ENCODE measurements at regions not wholly inside any gene's neighbourhood (a gene's known extent, or its start where the extent isn't known, plus 50 kb on each side); places are given as distances from the start of the nearest gene placed in this dataset.

DNA sequence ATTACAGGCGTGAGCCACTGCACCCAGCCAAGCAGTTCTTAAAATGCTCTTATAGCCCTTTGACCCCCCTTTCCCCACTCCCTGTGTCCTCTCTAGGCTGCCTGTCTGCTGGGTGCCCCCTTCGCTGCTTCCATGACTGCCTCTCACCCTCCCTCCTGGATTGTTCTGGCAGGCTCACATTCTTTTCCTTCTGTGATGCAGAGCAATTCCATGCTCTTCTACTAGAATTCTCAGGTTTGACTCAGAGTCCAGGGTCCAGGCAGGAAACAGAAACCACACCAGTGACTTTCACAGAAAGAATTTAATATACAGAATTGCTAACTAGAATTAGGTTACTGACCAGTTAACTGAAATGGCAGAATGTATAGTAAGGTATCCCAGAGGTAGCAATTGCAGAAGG, 244.8 kb downstream of the BAMBI start:
- in situ Hi-C loops (cut with HindIII; ENCODE audit: low sequenced_read_pairs) = no loop called here

DNA sequence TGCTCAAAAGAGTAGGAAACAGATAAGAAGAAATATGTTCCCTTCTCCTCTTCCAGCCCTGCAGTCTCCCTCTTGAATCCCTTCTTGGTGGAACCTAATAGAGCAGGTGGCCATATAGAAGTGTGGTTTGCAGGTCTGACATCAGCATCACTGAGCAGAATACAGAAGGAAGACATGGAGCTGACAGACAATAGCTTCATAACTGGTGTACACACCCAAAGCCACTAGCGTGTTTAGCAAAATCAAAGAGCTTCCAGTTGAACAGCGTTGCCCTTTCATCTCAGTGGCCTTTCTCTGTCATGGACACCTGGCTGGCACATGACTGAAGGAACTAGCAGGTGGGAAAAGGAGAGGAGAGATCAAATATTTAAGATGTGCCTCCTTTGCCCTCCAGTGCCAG, 245.5 kb downstream of the BAMBI start:
- in situ Hi-C loops (cut with HindIII; ENCODE audit: low sequenced_read_pairs) = no loop called here

DNA sequence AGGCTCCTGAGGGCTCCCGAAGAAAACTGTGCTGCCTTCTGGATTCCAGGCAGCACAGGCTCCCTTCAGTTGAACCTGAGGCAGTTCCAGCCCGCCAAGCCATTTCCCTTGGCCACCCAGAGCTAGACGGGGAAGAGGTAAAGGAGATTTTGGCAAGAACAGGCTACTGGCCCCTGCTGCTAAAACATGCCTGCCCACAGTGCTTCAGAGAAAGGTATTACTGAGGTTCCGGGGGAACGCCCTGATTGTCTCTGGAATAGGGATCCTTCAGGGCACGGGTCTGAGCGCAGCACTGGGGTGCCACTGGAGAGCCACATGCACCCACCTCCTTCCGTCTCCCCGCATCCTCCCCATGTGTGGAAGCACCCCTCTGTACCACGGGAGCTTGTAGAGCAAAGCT, 247.4 kb downstream of the BAMBI start:
- in situ Hi-C loops (cut with HindIII; ENCODE audit: low sequenced_read_pairs) = no loop called here

DNA sequence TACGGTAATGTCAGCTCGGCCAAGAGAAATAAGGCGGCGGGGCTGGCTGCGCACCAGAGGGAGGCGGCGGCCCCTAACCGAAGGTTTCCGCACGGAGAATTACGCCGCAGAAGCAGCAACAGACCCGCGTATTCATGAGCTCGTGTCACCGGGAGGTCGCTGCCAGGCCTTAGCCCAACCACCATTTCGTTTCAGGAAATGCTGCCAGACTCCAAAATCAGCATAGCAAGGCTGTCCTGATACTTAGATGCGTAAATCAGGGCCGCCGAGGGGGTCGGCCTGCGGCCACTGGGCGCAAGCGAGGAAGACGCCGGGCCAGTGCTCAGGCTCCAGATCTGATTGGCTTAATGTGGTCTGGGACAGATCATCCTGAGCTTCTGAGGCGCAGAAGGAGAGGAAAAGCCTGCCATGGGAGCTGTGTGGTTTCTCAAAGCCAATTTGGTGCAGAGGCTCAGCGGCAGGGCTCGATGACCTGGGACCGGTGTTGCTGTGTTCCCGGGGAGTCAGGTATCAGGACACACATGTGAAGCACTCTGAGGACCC, 247.9 kb downstream of the BAMBI start:
- in situ Hi-C loops (cut with HindIII; ENCODE audit: low sequenced_read_pairs) = no loop called here

DNA sequence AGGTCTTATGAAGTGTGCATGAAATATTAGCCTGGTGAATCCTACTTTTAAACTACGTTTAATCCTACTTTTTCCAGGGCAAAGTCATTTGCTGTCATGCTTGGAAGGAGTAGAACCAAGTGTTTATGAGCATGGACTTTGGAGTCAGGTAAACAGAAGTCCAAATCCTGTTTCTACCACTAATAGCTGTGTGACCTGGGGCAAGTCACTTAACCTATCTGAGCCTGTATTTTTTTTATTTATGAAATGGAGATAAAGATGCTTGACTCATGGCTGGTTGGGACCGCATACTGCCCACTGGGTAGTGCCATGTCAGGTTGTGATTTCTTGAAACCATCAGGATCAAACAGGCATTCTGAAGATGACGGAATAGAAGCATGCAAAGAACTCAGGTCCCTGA, 249.6 kb downstream of the BAMBI start:
- in situ Hi-C loops (cut with HindIII; ENCODE audit: low sequenced_read_pairs) = no loop called here

DNA sequence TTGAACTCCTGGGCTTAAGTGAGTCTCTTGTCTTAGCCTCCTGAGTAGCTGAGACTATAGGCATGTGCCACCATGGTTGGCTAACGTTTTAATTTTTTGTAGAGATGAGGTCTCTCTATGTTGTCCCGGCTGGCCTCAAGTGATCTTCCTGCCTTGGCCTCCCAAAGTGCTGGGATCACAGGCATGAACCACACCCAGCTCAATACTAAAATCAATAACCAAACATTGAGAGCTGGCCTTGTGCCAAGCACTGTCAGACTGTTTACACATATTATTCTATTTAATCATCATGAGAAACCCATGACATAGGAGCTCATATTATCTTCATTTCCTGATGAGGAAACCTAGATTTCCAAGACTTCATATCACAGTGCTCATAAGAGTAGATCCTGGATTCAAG, 251.2 kb downstream of the BAMBI start:
- in situ Hi-C loops (cut with HindIII; ENCODE audit: low sequenced_read_pairs) = no loop called here

DNA sequence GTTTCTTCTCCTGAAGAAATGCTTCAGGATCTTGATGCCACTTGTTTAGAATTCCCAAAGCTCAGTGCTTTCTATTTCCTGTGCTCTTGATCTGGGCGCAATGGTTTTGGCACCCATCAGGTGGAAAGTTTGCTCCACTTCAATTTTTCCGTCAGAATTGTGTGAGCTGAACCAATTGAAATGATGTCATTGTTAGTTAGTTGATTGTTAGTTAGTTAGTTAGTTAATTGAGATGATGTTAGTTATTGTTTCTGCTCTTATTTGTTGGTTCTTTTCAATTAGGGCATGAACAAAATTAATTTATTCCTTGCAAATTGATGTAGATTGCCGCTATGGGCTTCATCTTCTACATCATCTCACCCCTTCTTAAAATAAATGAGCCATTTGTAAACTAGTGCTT, 252.6 kb downstream of the BAMBI start:
- in situ Hi-C loops (cut with HindIII; ENCODE audit: low sequenced_read_pairs) = no loop called here

DNA sequence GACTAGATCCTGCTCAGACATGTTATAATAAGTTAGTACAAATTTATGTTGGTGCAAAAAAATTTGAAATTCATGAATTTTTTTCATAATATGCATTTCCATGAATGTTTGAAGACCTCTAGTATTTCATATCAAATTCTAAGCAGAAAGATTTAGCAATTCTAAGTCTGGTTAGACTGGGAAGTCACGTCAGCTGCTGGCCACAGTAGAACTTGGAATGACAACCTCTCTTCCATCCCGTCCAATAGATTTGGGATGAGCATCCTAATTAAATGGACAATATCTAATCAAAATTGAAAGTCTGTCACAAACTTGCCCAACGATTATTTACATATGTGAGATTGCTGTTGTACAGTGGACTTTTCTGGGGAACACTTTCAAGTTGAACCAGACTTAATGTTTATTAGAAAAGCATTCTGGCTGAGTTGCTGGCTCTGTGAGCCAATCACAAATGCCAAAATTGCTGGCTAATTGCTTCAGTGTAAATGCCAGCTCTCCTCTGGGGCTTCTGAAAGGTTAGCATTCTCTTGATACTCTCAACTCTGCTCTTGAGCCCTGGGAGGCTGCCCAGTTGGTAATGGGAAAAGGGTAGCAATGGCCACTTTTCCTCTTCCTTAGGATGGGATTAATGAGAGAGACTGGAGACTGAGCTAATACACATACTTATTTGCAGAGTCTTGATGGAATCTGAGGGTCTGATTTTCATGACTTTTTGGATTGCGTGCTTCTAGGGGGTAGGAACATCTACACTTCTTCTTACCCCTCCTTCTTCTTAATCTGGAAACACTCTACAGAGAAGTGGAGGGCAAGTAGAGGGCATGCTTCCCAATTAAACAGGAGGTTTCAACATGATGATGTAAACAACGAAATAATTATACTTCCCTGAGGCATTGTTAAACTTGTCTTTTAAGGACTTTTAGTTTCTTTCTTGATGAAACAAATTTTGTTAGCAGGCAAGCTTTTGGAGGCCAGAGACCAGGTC, 253.5 kb downstream of the BAMBI start:
- in situ Hi-C loops (cut with HindIII; ENCODE audit: low sequenced_read_pairs) = no loop called here

DNA sequence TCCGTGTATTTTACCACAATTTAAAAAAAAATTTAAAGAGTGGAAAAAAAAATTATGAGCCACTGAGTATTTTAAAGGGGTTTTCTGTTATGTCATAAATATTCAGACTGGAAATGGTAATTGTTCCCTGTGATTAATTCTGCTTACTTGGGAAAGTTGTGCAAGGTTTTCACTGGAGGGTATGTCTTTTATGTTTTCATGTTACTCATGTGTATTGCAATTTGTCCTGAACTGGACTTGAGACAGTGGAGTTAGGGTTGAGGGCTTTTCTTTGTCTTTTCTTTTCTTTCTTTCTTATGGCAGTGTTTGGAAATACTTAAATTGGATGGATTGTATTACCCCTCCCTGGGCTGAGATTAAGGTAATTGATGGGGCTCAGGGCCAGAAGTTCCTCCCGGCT, 257.7 kb downstream of the BAMBI start:
- in situ Hi-C loops (cut with HindIII; ENCODE audit: low sequenced_read_pairs) = no loop called here

DNA sequence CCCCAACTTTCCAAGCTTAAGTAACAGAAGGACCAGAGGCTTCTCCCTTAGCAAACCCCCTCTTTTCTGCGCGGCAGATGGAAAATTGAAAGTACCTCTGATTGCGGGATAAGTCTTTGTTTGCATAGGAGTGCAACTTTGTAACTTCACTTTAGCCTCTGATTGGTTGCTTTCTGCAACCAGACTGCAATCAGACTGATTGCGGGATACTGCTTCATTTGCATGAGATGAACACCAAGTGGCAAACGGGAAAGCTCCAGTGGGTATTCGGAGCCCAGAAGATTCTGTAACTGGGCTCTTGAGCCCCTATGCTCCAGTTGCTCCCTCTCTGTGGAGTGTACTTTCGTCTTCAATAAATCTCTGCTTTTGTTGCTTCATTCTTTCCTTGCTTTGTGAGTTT, 260.6 kb downstream of the BAMBI start:
- in situ Hi-C loops (cut with HindIII; ENCODE audit: low sequenced_read_pairs) = no loop called here

DNA sequence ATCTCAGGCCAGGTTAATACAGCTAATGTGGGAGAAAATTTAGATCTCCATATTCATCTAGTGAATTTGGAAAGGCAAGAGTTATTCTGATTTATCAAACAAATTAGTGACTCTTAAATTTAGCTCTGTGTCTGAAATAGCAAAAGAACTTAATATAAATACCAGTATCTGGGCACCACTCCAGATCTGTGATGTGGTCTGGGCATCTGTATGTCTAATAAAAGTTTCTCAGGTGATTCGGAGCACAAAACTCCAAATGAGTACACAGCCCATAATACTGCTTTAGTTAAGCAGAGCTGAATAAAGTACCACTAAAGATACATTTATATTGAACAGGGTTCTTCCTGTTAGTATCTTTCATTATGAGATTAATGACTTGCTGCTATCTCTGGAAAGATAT, 261.4 kb downstream of the BAMBI start:
- in situ Hi-C loops (cut with HindIII; ENCODE audit: low sequenced_read_pairs) = no loop called here

DNA sequence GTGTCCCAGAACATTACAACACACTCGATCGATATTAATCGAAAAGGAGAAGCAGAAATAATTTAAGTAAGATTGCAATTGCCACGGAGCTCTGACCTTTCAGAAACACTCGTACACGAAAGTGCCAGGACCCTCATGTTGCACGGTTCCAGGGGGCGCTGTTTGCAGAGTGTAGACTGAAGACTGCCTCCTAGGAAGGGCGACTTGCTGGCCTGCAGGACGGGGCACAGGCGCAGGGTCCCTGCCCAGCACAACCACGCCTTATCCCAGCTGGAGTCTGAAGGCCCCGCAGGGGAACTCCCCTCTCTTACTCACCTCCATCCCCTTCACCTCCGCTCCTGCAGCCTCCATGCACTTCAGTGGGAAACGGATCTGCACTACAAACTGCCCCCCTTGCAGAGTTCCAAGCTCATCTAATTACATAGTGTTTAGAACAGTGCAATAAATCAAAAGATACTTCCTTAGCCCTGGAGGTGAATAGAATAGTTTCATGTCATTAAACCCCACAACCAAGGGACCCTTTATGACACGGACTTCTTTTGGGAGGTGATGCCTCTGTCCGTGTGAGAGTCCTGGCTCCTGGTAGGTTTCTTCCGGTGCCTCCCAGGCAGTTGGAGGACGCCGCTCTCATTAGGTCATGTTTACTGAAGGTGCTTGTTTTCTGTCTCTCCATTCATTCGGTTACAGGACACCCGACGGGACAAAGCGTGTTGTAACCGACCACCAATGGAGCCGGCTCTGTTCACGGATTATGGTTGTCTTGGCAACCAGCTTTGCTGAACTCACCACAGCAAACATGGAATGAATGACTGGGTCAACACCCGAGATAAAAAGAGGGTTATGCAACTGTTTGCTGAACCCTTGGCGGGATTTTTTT, 262.2 kb downstream of the BAMBI start:
- in situ Hi-C loops (cut with HindIII; ENCODE audit: low sequenced_read_pairs) = no loop called here

DNA sequence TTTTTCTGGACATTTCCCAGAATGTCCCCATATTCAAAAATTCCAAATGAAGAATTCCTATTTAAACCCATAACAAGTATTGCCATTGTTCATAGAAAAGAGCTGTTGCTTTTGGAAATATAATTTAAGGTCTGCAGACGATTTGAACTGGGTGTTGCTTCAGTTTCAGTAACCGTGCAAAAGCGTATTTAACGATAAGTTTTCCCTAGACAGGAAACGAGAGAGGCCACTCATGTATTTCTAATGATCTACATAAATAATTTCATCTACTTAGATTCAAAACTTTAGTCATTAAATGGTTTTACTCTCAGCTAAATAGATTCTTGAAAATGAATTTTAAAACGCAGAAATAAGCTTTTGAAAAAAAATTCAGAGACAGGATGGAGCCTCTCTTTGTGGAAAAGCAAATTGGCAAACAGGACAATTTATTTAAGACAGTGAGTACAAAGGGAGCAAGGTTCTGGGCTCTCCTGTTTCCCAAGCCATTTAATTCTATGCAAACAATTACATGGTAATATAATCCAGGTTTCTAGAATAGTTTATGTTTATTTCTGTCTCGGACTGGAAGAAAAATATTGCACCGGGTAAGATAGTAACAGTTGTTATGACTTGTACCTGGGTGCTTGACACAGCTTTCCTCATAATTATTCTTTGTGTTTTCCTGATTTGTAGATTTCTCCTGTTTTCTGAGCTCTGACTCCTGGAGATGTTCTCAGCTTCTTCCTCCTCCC, 263.0 kb downstream of the BAMBI start:
- in situ Hi-C loops (cut with HindIII; ENCODE audit: low sequenced_read_pairs) = no loop called here

DNA sequence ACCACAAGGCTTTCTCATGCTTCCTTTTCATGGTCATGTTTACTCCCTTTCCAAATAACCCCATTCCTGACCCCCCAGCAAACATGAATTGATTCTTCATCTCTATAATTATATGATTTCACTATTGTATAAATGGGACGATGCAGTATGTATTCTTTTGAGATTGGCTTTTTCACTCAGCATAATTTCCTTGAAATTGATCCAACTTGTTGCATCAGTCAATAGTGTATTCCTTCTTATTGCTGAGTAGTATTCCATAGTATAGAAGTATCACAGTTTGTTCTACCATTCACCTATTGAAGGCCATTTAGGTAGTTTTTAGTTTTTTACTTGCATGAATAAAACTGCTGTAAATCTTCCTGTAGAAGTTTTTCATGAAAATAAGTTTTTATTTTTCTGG, 264.7 kb downstream of the BAMBI start:
- in situ Hi-C loops (cut with HindIII; ENCODE audit: low sequenced_read_pairs) = no loop called here

DNA sequence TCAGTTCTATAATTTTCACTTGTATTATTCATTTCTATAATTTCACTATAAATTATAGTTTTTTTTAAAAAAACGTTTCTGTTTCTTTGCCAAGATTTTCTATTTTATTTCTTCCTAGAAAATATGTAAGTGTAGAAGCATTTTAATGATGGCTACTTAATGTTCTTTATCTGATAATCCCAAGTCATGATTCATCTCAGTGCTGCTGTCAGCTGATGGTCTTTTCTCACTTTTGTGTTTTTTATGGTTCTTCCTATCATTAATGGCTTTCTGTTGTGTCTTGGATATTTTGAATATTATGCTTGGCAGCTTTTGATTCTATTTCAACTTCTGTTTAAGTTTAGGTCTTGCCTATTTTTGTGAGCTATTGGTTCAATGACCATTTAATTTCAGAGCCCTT, 268.6 kb downstream of the BAMBI start:
- in situ Hi-C loops (cut with HindIII; ENCODE audit: low sequenced_read_pairs) = no loop called here

DNA sequence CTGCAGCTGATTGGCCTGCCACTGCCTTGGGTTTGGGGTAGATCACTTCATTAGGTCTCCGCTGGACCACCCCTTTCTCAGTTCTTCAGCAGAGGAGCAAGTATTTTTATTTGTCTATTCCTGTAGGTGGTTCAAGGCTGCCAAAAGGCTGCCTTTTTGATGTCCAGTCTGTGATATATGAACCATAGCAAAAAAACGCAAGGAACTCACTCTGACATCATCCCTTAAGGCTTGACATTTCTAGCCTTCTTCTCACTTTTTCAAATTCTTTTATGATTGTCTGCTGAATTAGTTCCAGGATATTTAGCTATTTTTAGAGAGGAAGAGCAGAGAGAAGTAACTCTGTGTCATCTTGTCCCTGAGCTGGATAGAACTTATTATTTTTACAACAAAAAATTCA, 269.2 kb downstream of the BAMBI start:
- in situ Hi-C loops (cut with HindIII; ENCODE audit: low sequenced_read_pairs) = no loop called here

DNA sequence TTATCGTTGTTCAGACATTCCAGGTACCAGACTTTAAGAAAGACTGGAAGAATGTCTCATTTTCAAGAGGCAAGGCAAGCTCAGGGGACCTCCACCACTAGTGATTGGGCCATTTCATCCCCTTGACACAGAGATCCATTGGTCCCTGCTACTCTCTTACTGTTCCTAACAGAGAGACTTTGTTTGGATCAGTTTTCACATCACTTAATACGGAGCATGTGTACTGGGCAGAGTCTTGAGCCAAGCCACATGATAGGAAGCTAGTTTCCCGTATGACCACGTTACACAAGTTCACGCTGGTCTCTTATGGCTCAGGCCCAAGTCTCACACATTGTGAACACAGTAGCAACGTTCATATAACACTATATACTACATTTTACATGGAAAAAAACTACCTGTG, 269.9 kb downstream of the BAMBI start:
- in situ Hi-C loops (cut with HindIII; ENCODE audit: low sequenced_read_pairs) = no loop called here

DNA sequence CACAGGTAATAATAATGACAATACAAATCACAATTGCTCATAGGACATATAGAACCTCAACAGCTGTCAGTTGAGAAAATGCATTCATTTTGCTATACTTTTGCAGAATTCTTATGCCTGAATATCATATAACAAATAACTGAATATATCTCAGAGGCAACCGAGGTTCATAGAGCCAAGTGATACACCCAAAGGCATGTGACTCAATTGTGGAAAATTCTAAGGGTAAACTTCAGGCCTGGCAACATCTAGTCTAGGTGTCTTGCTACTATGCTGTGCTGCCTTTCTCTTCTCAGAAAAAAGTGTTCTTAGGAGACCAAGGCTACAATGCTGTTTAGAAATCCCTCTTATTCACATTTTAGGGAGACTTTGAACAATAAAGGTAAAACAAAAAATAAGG, 270.7 kb downstream of the BAMBI start:
- in situ Hi-C loops (cut with HindIII; ENCODE audit: low sequenced_read_pairs) = no loop called here

DNA sequence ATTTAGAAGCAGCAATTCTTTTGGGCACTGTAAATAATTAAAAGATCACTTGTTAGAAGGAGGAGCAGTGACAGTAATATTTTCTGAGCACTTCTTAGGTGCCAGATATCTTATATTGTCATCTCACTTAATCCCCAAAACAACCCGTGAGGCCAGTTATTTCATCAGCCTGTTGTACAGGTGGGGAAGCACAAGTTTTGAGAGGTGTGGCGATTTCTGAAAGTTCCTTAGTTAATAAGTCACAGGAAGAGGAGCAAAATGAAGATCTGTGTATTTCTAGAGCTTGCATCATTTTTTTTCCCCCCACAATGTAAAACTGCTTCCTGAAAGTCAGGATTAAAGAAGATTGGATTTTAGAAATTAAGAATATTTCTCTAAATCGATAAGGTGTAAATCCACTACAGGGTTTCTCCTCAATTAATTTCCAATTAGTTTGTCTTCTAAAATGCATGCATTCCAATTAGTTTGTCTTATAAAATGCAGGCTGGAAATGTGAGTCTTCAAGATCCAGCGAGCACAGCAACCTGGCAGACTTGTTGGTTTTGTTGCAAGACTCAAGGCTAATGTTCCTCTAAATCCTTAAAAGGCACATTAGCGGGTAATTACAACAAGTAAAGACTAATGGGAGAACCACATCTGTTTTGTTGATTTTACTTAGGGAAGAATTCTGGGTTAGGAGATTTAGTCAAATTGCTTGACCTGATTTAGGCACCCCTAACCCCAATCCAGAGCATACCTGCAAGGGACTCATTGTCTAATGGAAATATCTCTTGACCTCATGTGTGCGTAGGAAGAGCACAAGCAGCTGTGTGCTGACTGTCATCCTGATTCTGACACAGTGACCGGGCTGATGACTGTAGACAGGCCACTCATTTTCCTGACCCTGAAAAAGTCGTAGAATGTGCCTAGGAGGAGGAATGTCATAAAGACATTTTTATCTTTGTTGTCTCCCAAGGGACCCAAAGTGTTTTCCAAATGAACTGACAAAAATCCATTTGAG, 272.0 kb downstream of the BAMBI start:
- in situ Hi-C loops (cut with HindIII; ENCODE audit: low sequenced_read_pairs) = no loop called here

DNA sequence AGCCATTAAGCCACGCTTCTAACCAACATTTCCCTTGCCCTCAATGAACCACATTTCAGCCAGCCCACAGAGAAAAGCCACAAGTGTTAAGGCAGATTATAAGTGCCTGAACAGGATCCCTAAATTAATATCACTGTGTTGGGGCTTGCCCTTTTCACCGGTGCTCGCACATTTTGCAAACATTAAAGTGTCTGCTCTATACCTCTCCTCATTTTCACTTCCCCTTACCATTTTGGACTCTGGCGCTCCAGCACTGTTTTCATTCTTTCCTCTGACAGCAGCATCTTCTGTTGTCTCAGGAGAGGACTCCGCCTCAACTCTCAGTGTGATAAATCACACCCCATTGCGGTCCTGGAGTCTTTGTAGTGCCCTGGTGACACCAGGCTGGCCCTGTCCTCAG, 274.2 kb downstream of the BAMBI start:
- in situ Hi-C loops (cut with HindIII; ENCODE audit: low sequenced_read_pairs) = no loop called here

All from endothelial cell of hepatic sinusoid (primary cell).